NCI-H748 (cell line): ENCODE measurements at regions not wholly inside any gene's neighbourhood (a gene's known extent, or its start where the extent isn't known, plus 50 kb on each side); places are given as distances from the start of the nearest gene placed in this dataset.
"Not testable (repeated sequence)": the region's sequence is repeated elsewhere in the genome, so short reads cannot be mapped to it uniquely, and the experiment has no call there.

Experiments
- DNase-seq: peaks from one replicate; lab custom pipeline; 2025; ENCODE audit not compliant: unreplicated experiment; lab: John Stamatoyannopoulos, UW

GRCh38 chr2:111282162-111282561 is 161.4 kb downstream of the BCL2L11 start:
- not testable (repeated sequence) for DNase-seq

GRCh38 chr2:111287646-111288568 is 167.2 kb downstream of the BCL2L11 start:
- DNase-seq, result not testable (repeated sequence)

GRCh38 chr2:111290370-111290769 is 169.7 kb downstream of the BCL2L11 start:
- DNase-seq, result not testable (repeated sequence)

GRCh38 chr2:111291566-111291965 is 170.9 kb downstream of the BCL2L11 start:
- not testable (repeated sequence) for DNase-seq

- not testable (repeated sequence) for DNase-seq
These were observed 171.7 kb downstream of the BCL2L11 start for GRCh38 chr2:111292232-111292968.

- DNase-seq, result not testable (repeated sequence)
These were observed 174.0 kb downstream of the BCL2L11 start for GRCh38 chr2:111294699-111295098.

GRCh38 chr2:111296122-111296804 is 175.5 kb downstream of the BCL2L11 start:
- DNase-seq, result not testable (repeated sequence)

- DNase-seq, result not testable (repeated sequence)
These were observed 176.4 kb downstream of the BCL2L11 start for GRCh38 chr2:111297128-111297527.

- not testable (repeated sequence) for DNase-seq
These were observed 178.2 kb downstream of the BCL2L11 start for GRCh38 chr2:111298927-111299326.

- not testable (repeated sequence) for DNase-seq
These were observed 178.9 kb downstream of the BCL2L11 start for GRCh38 chr2:111299635-111300034.

GRCh38 chr2:111301677-111302076 is 181.0 kb downstream of the BCL2L11 start:
- not testable (repeated sequence) for DNase-seq

- DNase-seq, result not testable (repeated sequence)
These were observed 181.9 kb downstream of the BCL2L11 start for GRCh38 chr2:111302397-111303218.

GRCh38 chr2:111307302-111307701 is 186.6 kb downstream of the BCL2L11 start:
- DNase-seq, result not testable (repeated sequence)

GRCh38 chr2:111309231-111310075 is 188.7 kb downstream of the BCL2L11 start:
- DNase-seq, result not testable (repeated sequence)

- not testable (repeated sequence) for DNase-seq
These were observed 189.7 kb downstream of the BCL2L11 start for GRCh38 chr2:111310395-111310794.

GRCh38 chr2:111311568-111311967 is 190.9 kb downstream of the BCL2L11 start:
- DNase-seq, result not testable (repeated sequence)

GRCh38 chr2:111312897-111313607 is 192.3 kb downstream of the BCL2L11 start:
- DNase-seq, result not testable (repeated sequence)

GRCh38 chr2:111313711-111314110 is 193.0 kb downstream of the BCL2L11 start:
- DNase-seq, result not testable (repeated sequence)
